ENCODE measurements at regions not wholly inside any gene's neighbourhood (a gene's known extent, or its start where the extent isn't known, plus 50 kb on each side); places are given as distances from the start of the nearest gene placed in this dataset.

DNA sequence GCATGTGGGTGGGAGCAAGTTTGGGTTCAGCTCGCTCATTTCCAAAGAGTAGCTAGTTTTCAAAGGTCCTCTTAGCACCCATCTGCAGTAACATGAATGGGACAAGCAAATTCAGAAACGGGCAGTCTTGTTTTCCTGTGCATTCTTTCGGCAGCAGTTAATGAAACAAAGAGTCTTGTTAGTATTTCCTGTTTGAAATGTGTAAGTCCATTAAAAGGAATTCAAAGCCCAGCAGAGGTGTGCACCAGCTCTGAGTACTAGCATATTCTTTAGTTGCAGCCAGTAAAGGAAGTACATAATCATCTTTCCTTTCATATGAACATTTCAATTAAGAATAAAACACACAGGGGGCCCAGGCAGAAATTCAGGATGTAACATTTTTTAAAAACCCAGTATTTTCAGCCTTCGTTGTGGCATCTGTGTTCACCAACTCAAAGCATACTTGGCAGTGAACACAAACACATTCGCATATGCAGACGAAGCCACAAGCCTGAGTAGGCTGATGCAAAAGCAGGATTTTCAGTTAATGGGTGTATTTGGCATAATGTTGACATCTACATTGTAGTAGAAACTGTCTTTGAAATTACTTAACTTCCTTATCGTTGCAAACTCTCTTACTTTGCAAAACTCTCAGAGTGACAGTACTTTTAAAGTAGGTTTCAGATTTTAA, 570.0 kb upstream of the FLRT2 start:
- no peak overlapping the region for H3K9ac ChIP-seq (ENCODE audit: low read length in 3 of 3)
- H3K27me3 ChIP-seq (ENCODE audit: control insufficient read depth, insufficient read depth, low read length), result no peaks in the 10 kb centered on the region
- TF ChIP-seq, protein P1, sequence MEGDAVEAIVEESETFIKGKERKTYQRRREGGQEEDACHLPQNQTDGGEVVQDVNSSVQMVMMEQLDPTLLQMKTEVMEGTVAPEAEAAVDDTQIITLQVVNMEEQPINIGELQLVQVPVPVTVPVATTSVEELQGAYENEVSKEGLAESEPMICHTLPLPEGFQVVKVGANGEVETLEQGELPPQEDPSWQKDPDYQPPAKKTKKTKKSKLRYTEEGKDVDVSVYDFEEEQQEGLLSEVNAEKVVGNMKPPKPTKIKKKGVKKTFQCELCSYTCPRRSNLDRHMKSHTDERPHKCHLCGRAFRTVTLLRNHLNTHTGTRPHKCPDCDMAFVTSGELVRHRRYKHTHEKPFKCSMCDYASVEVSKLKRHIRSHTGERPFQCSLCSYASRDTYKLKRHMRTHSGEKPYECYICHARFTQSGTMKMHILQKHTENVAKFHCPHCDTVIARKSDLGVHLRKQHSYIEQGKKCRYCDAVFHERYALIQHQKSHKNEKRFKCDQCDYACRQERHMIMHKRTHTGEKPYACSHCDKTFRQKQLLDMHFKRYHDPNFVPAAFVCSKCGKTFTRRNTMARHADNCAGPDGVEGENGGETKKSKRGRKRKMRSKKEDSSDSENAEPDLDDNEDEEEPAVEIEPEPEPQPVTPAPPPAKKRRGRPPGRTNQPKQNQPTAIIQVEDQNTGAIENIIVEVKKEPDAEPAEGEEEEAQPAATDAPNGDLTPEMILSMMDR (IDR thresholded peaks at IDR 0.05; ENCODE audit: borderline replicate concordance, extremely low read depth, insufficient read depth), result no peak
- intact Hi-C loops (cut with DNase I), result no loop called here
- no peaks in the 10 kb centered on the region for H3K9me3 ChIP-seq (ENCODE audit: control insufficient read depth in 2 of 3, insufficient read depth in 1 of 3, low read length in 3 of 3)
- H3K36me3 ChIP-seq (ENCODE audit: control insufficient read depth in 2 of 3, insufficient read depth in 3 of 3, low read length in 3 of 3), result no peaks in the 10 kb centered on the region
- H3K4me3 ChIP-seq (ENCODE audit: low read length in 3 of 3), result no peak overlapping the region
- H3K4me1 ChIP-seq (ENCODE audit: control insufficient read depth in 2 of 3, insufficient read depth in 2 of 3, low read depth in 1 of 3, low read length in 3 of 3), result no peaks in the 10 kb centered on the region
- DNase-seq (no peak), FAIRE-seq (no peak)
- no peak overlapping the region for H3K27ac ChIP-seq (ENCODE audit: low read depth in 2 of 2, low read length in 2 of 2)

DNA sequence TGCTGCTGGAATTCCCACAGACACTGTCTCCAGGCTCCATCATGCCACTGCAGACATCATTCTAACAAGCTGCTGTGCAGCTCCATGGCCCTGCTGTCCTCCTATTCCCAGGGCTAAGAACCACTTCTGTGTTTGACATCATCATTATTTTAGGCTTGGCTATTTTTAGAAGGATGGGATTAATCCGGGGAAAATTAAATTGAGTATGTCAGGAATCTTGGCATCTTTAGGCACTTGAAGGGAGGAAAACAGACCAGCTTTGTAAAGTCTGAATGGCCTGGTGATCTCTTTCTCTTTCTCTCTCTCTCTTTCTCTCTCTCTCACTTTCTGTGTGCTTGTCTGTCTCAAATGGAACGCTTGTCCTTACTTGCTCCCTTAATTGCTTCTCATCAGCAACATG, 568.3 kb upstream of the FLRT2 start:
- Histone ChIP-seq H3K9ac (ENCODE audit: low read length in 3 of 3) (no peak overlapping the region), H3K9me3 (ENCODE audit: control insufficient read depth in 2 of 3, insufficient read depth in 1 of 3, low read length in 3 of 3) (no peaks in the 10 kb centered on the region), H3K27me3 (ENCODE audit: control insufficient read depth, insufficient read depth, low read length) (no peaks in the 10 kb centered on the region), H3K4me1 (ENCODE audit: control insufficient read depth in 2 of 3, insufficient read depth in 2 of 3, low read depth in 1 of 3, low read length in 3 of 3) (no peaks in the 10 kb centered on the region), H3K27ac (ENCODE audit: low read depth in 2 of 2, low read length in 2 of 2) (no peak overlapping the region), H3K36me3 (ENCODE audit: control insufficient read depth in 2 of 3, insufficient read depth in 3 of 3, low read length in 3 of 3) (no peaks in the 10 kb centered on the region), H3K4me3 (ENCODE audit: low read length in 3 of 3) (no peak overlapping the region)
- DNase-seq, result no peak
- no peak for FAIRE-seq
- intact Hi-C loops (cut with DNase I), result no loop called here
- TF ChIP-seq, protein P1 (IDR thresholded peaks at IDR 0.05; ENCODE audit: borderline replicate concordance, extremely low read depth, insufficient read depth), result no peak

DNA sequence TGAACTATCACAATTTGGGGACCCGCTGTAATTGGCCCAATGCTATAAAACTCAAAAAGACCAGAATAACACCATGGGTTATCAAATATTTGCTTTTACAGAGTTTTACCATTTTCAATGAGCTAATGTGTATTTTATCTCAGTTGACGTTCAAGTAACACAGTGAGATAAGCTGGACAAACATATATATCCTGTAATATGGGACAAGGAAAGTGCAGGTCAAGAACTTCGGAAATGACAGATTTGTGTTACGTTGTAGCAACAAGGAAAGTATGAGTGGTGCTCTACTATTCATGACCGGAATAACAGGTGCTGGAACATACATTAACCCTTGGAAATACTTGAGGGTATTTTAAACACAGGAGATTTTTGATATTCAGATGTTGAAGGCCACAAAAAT, 566.4 kb upstream of the FLRT2 start:
- DNase-seq, result no peak
- H3K27ac ChIP-seq (ENCODE audit: low read depth in 2 of 2, low read length in 2 of 2), result no peak overlapping the region
- no peaks in the 10 kb centered on the region for H3K27me3 ChIP-seq (ENCODE audit: control insufficient read depth, insufficient read depth, low read length)
- H3K9ac ChIP-seq (ENCODE audit: low read length in 3 of 3), result no peak overlapping the region
- no peak for FAIRE-seq
- H3K9me3 ChIP-seq (ENCODE audit: control insufficient read depth in 2 of 3, insufficient read depth in 1 of 3, low read length in 3 of 3), result no peaks in the 10 kb centered on the region
- no peaks in the 10 kb centered on the region for H3K36me3 ChIP-seq (ENCODE audit: control insufficient read depth in 2 of 3, insufficient read depth in 3 of 3, low read length in 3 of 3)
- H3K4me1 ChIP-seq (ENCODE audit: control insufficient read depth in 2 of 3, insufficient read depth in 2 of 3, low read depth in 1 of 3, low read length in 3 of 3), result no peaks in the 10 kb centered on the region
- no peak overlapping the region for H3K4me3 ChIP-seq (ENCODE audit: low read length in 3 of 3)
- TF ChIP-seq, protein P1 (IDR thresholded peaks at IDR 0.05; ENCODE audit: borderline replicate concordance, extremely low read depth, insufficient read depth), result no peak
- intact Hi-C loops (cut with DNase I), result no loop called here

DNA sequence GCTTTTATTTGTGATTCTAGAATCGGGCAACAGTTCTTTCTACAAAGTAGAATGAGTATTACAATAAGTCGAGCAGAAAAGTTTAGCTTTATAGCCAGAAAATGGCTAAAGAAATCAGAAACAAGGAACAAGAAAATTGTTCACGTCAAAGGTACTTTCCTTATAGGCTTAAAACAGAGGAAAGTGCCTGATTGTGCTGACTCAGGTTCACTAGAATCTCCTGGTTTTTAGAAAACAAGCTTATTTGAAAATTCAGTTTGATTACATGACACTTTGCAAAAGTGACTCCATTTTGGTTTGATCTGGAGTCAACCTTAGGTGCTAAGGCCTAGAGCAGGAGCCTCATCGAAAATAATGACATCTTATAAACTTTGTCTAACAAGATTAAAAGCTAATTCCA, 564.7 kb upstream of the FLRT2 start:
- no peak for FAIRE-seq

More for the DNA sequence above, 564.7 kb upstream of the FLRT2 start:
- Histone ChIP-seq H3K4me1 (ENCODE audit: control insufficient read depth in 2 of 3, insufficient read depth in 2 of 3, low read depth in 1 of 3, low read length in 3 of 3) (no peaks in the 10 kb centered on the region), H3K36me3 (ENCODE audit: control insufficient read depth in 2 of 3, insufficient read depth in 3 of 3, low read length in 3 of 3) (no peaks in the 10 kb centered on the region), H3K9me3 (ENCODE audit: control insufficient read depth in 2 of 3, insufficient read depth in 1 of 3, low read length in 3 of 3) (no peaks in the 10 kb centered on the region), H3K4me3 (ENCODE audit: low read length in 3 of 3) (no peak overlapping the region), H3K27ac (ENCODE audit: low read depth in 2 of 2, low read length in 2 of 2) (no peak overlapping the region), H3K27me3 (ENCODE audit: control insufficient read depth, insufficient read depth, low read length) (no peaks in the 10 kb centered on the region), H3K9ac (ENCODE audit: low read length in 3 of 3) (no peak overlapping the region)
- TF ChIP-seq, protein P1 (IDR thresholded peaks at IDR 0.05; ENCODE audit: borderline replicate concordance, extremely low read depth, insufficient read depth), result no peak
- intact Hi-C loops (cut with DNase I), result no loop called here
- DNase-seq, result no peak

Measured in kidney (tissue), 13 donors.